H9 (cell line): ENCODE measurements at regions not wholly inside any gene's neighbourhood (a gene's known extent, or its start where the extent isn't known, plus 50 kb on each side); places are given as distances from the start of the nearest gene placed in this dataset.

Experiments
- DNase-seq: peaks from one replicate; pipeline ENCODE4 v3.0.0-alpha.2; 2017
- H2AFZ ChIP-seq: one replicate; pipeline ENCODE4 v1.6.1; 2013; ENCODE audit warnings: mild to moderate bottlenecking, low read length, control low read depth, moderate library complexity
- H2AK5ac ChIP-seq: 2 replicates; pipeline ENCODE4 v1.6.1; 2013; ENCODE audit warnings: low read length, control low read depth, mixed read lengths; ENCODE audit not compliant: insufficient read length
- H2BK120ac ChIP-seq: one replicate; pipeline ENCODE4 v1.6.1; 2013; ENCODE audit warnings: low read depth, mild to moderate bottlenecking, low read length, control low read depth, inconsistent platforms; ENCODE audit not compliant: poor library complexity, severe bottlenecking
- H2BK12ac ChIP-seq: 2 replicates; pipeline ENCODE4 v1.6.1; 2013; ENCODE audit warnings: low read length, control low read depth, mixed read lengths, low read depth; ENCODE audit not compliant: insufficient read length
- H2BK15ac ChIP-seq: 2 replicates; pipeline ENCODE4 v1.6.1; 2013; ENCODE audit warnings: low read depth, low read length, control low read depth
- H2BK20ac ChIP-seq: one replicate; pipeline ENCODE4 v1.6.1; 2013; ENCODE audit warnings: low read depth, mild to moderate bottlenecking, low read length, control low read depth, inconsistent platforms; ENCODE audit not compliant: poor library complexity, severe bottlenecking
- H2BK5ac ChIP-seq: 2 replicates; pipeline ENCODE4 v1.6.1; 2013; ENCODE audit warnings: low read length, control low read depth, mixed read lengths; ENCODE audit not compliant: insufficient read length
- H3K14ac ChIP-seq: 2 replicates; pipeline ENCODE4 v1.6.1; 2013; ENCODE audit warnings: low read length, control low read depth; ENCODE audit not compliant: insufficient read depth
- H3K18ac ChIP-seq: 2 replicates; pipeline ENCODE4 v1.6.1; 2013; ENCODE audit warnings: low read depth, mild to moderate bottlenecking, mixed read lengths, low read length, control low read depth; ENCODE audit not compliant: insufficient read length
- H3K23ac ChIP-seq: 2 replicates; pipeline ENCODE4 v1.6.1; 2013; ENCODE audit warnings: low read length, control low read depth, mixed read lengths, low read depth; ENCODE audit not compliant: insufficient read length
- H3K23me2 ChIP-seq: 2 replicates; pipeline ENCODE4 v1.6.1; 2013; ENCODE audit warnings: low read depth, mild to moderate bottlenecking, mixed read lengths, low read length, control low read depth; ENCODE audit not compliant: insufficient read length, poor library complexity, severe bottlenecking
- H3K27ac ChIP-seq: 2 replicates; pipeline ENCODE4 v1.5.1; 2013; ENCODE audit warnings: low read length, control low read depth, mixed read lengths, low read depth; ENCODE audit not compliant: insufficient read length
- H3K27me3 ChIP-seq: 2 replicates; pipeline ENCODE4 v1.6.1; 2013; ENCODE audit warnings: low read length, control low read depth, inconsistent platforms; ENCODE audit not compliant: insufficient read depth
- H3K4ac ChIP-seq: 2 replicates; pipeline ENCODE4 v1.6.1; 2013; ENCODE audit warnings: low read depth, mild to moderate bottlenecking, control low read depth, inconsistent platforms, low read length, moderate library complexity
- H3K4me1 ChIP-seq: 2 replicates; pipeline ENCODE4 v1.6.1; 2013; ENCODE audit warnings: low read length, control low read depth, inconsistent platforms; ENCODE audit not compliant: insufficient read depth
- H3K4me2 ChIP-seq: 2 replicates; pipeline ENCODE4 v1.6.1; 2013; ENCODE audit warnings: low read length, control low read depth, mixed read lengths; ENCODE audit not compliant: insufficient read length, insufficient read depth
- H3K56ac ChIP-seq: 2 replicates; pipeline ENCODE4 v1.6.1; 2013; ENCODE audit warnings: low read depth, mild to moderate bottlenecking, mixed read lengths, low read length, control low read depth; ENCODE audit not compliant: insufficient read length
- H3K79me1 ChIP-seq: 2 replicates; pipeline ENCODE4 v1.6.1; 2013; ENCODE audit warnings: low read depth, mild to moderate bottlenecking, moderate library complexity, low read length, control low read depth, inconsistent platforms; ENCODE audit not compliant: insufficient read depth, poor library complexity, severe bottlenecking
- H3K79me2 ChIP-seq: 2 replicates; pipeline ENCODE4 v1.6.1; 2013; ENCODE audit warnings: low read length, control low read depth, inconsistent platforms; ENCODE audit not compliant: insufficient read depth
- H3K9ac ChIP-seq: 2 replicates; pipeline ENCODE4 v1.6.1; 2013; ENCODE audit warnings: low read length, control low read depth, mixed read lengths; ENCODE audit not compliant: insufficient read length; ENCODE audit errors: extremely low read depth
- H3K9me3 ChIP-seq: one replicate; pipeline ENCODE4 v1.6.1; 2013; ENCODE audit warnings: low read depth, low read length, inconsistent platforms; ENCODE audit not compliant: control insufficient read depth
- H3T11ph ChIP-seq: one replicate; pipeline ENCODE4 v1.6.1; 2013; ENCODE audit warnings: mild to moderate bottlenecking, low read length, control low read depth, inconsistent platforms
- H4K20me1 ChIP-seq: one replicate; pipeline ENCODE4 v1.6.1; 2013; ENCODE audit not compliant: control insufficient read depth, insufficient read length, insufficient read depth
- H4K5ac ChIP-seq: 2 replicates; pipeline ENCODE4 v1.6.1; 2013; ENCODE audit warnings: low read depth, mild to moderate bottlenecking, mixed read lengths, low read length, control low read depth; ENCODE audit not compliant: insufficient read length
- H4K8ac ChIP-seq: replicated peaks from 2 replicates; pipeline ENCODE4 v1.6.1; 2013; ENCODE audit warnings: low read length, control low read depth, mixed read lengths, low read depth; ENCODE audit not compliant: insufficient read length
- H4K91ac ChIP-seq: 2 replicates; pipeline ENCODE4 v1.6.1; 2013; ENCODE audit warnings: low read depth, mild to moderate bottlenecking, moderate library complexity, mixed read lengths, low read length, control low read depth; ENCODE audit not compliant: insufficient read length
- H3K27ac Mint-ChIP-seq, 3 experiments: 2 replicates in 2 of 3; 3 replicates in 1 of 3; pipeline ENCODE4 v1.8.0; 2020 to 2021; ENCODE audit warnings: mixed read lengths in 3 of 3, mild to moderate bottlenecking in 1 of 3, moderate library complexity in 1 of 3
- H3K27me3 Mint-ChIP-seq: 2 replicates; pipeline ENCODE4 v1.8.0; 2021; ENCODE audit warnings: low read depth, mild to moderate bottlenecking, moderate library complexity, mixed read lengths
- H3K36me3 Mint-ChIP-seq, 3 experiments: 2 replicates in 2 of 3; 3 replicates in 1 of 3; pipeline ENCODE4 v1.8.0; 2020 to 2021; ENCODE audit warnings: low read depth in 3 of 3, mixed read lengths in 3 of 3; ENCODE audit not compliant: insufficient read depth in 1 of 3
- H3K4me1 Mint-ChIP-seq, 2 experiments: 2 replicates each; pipeline ENCODE4 v1.8.0; 2020; ENCODE audit warnings: mixed read lengths in 2 of 2
- H3K4me3 Mint-ChIP-seq, 2 experiments: 2 replicates in 1 of 2; 3 replicates in 1 of 2; pipeline ENCODE4 v1.8.0; 2020 to 2021; ENCODE audit warnings: mild to moderate bottlenecking in 2 of 2, mixed read lengths in 2 of 2, moderate library complexity in 1 of 2
- H3K9me3 Mint-ChIP-seq, 2 experiments: 2 replicates in 1 of 2; 3 replicates in 1 of 2; pipeline ENCODE4 v1.8.0; 2020; ENCODE audit warnings: mild to moderate bottlenecking in 2 of 2, mixed read lengths in 2 of 2, moderate library complexity in 1 of 2
- CTCF ChIP-seq: fragments of 200-600 bp; sonication (generic); conservative IDR thresholded peaks from 3 replicates; pipeline ENCODE4 v1.8.0; 2021; ENCODE audit warnings: antibody characterized with exemption, mild to moderate bottlenecking
- WGBS: extraction: QIAGEN DNeasy Blood & Tissue Kit; methylation state at CpG from one replicate; pipeline ENCODE4 v1.1.7; 2013; ENCODE audit warnings: missing lambda C conversion rate, low lambda C conversion rate, mixed read lengths; ENCODE audit not compliant: insufficient read length; ENCODE audit errors: extremely low coverage; 5-methylcytosine and 5-hydroxymethylcytosine counted together

- Mint-ChIP-seq H3K36me3 (peaks cover 7 to 44% (median 15%) of the 10 kb centered on the region in 3 experiments; a peak in 6 of 7 replicates), H3K9me3 (peaks cover 96 to 99% of the 10 kb centered on the region in 2 experiments), H3K4me1 (no peaks in the 10 kb centered on the region), H3K4me3 (no peak overlapping the region), H3K27me3 (peaks cover 7% of the 10 kb centered on the region), H3K27ac (no peak overlapping the region)
- no peaks in the 10 kb centered on the region for H3K79me2 ChIP-seq
- H3K79me1 ChIP-seq: no peaks in the 10 kb centered on the region
- no peak overlapping the region for H2BK12ac ChIP-seq
- H3K27ac ChIP-seq: no peak overlapping the region
- H4K5ac ChIP-seq: no peak overlapping the region
- peaks cover 49% of the 10 kb centered on the region for H3K9me3 ChIP-seq
- H3K4ac ChIP-seq: no peak overlapping the region
- H4K20me1 ChIP-seq: no peaks in the 10 kb centered on the region
- no peak overlapping the region for H2BK120ac ChIP-seq
- no peaks in the 10 kb centered on the region for H3K27me3 ChIP-seq
- H4K8ac ChIP-seq: no peak overlapping the region
- H3K23me2 ChIP-seq: no peaks in the 10 kb centered on the region
- no peak overlapping the region for H3K56ac ChIP-seq
- no peak overlapping the region for H2BK15ac ChIP-seq
- no peak overlapping the region for H2AFZ ChIP-seq
- no peak overlapping the region for H3K4me2 ChIP-seq
- no peak overlapping the region for H2BK5ac ChIP-seq
- no peak overlapping the region for H3K14ac ChIP-seq
- DNase-seq: no peak
- no peak overlapping the region for H2BK20ac ChIP-seq
- H2AK5ac ChIP-seq: no peak overlapping the region
- H3T11ph ChIP-seq: no peak overlapping the region
- no peaks in the 10 kb centered on the region for H3K4me1 ChIP-seq
- H4K91ac ChIP-seq: no peak overlapping the region
- no peak for TF ChIP-seq CTCF
- H3K18ac ChIP-seq: no peak overlapping the region
- no CpG with 5 or more reads among the region's 3 CpGs for WGBS
- H3K9ac ChIP-seq: no peak overlapping the region
- H3K23ac ChIP-seq: no peak overlapping the region
These were observed 277.7 kb downstream of the FAM72C start for GRCh38 chr1:143694085-143694484.
